NCI-H1417 (cell line): ENCODE measurements at regions not wholly inside any gene's neighbourhood (a gene's known extent, or its start where the extent isn't known, plus 50 kb on each side); places are given as distances from the start of the nearest gene placed in this dataset.

ENCODE experiments used
- DNase-seq, 3 experiments: peaks; one replicate each; lab custom pipeline; 2025; lab: John Stamatoyannopoulos, UW

- no peak for DNase-seq
Observed at GRCh38 chr2:153005071-153005730, 286.8 kb downstream of the ARL6IP6 start.

DNA sequence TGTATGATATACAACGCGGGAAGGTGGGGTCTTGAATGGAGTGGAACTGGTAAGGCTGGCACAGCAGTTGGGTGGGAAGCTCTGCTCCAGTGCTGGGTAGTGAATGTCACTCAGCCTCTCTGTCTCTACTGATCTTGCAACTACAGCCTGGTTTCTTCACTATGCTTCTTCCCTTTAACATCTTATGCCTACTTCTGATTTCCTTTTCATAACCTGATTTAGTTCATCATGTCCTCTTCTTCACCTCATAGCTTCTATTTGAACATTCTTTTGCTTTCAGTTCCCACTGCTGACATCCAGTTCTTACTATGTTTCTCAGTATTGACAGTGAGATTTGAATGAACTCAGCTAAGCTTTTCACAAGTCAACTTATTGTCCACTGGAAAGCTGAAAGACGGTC lies 286.2 kb downstream of the ARL6IP6 start:
- DNase-seq, result no peak

GRCh38 chr2:152974146-152974545 lies 255.7 kb downstream of the ARL6IP6 start:
- DNase-seq, result no peak

GRCh38 chr2:152971685-152972084 lies 253.3 kb downstream of the ARL6IP6 start:
- no peak for DNase-seq

DNA sequence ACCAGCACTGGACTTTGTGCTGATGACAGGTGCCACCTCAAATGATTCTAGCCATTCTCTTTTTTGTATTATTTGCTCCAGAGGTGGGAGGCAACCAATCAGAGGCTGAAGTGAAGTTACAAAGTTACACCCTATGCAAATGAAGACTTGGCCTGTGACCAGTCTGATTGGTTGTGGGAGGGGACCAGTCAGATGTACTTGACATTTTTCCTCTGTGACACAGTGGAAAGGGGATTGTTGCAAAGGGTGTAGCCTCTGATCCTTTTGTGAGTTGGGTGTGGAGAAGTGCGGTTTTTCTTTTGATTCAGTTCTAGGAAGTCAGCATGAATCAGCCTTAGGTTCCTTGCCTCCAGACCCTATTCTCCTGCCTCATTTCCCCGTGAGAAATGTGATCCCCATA lies 244.0 kb downstream of the ARL6IP6 start:
- DNase-seq, result no peak

DNA sequence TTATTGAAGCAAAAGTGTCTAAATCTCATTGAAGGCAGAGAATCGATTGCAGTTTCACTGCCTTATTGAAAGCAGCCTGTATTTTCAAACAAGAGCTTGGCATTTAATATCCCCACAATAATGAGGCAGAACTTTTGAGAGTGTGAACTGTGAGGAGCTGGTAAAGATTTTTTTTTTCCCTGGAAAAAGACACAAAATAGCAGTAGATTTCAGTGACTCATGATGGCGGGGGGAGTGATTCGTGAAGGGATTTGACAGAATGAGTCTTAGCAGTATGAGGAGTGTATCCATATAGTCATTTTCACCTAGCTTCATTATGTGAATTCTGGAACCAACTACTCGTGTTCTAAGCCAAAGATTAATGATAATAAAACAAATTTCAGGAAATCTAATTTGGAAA lies 242.9 kb downstream of the ARL6IP6 start:
- no peak for DNase-seq

DNA sequence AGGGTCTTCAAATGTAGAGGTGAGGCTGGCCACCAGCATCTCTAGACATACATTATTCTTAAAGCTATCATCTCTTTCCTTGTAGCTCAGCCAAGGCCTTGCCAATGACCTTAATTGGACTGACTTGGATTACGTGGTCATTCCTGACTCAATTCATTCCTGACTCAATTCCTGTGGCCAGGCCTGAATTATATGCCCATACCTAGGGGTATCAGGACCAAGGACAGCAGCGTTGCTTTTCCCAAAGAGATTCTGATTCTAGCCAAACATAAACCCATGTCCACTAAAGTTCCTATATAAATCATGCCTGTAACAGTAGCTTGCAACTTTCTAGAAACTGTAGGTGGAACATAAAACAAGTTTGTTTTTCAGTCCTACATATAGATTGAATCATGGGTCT lies 231.7 kb downstream of the ARL6IP6 start:
- no peak for DNase-seq

- DNase-seq, result no peak
Observed at GRCh38 chr2:152944099-152944498, 225.7 kb downstream of the ARL6IP6 start.

DNA sequence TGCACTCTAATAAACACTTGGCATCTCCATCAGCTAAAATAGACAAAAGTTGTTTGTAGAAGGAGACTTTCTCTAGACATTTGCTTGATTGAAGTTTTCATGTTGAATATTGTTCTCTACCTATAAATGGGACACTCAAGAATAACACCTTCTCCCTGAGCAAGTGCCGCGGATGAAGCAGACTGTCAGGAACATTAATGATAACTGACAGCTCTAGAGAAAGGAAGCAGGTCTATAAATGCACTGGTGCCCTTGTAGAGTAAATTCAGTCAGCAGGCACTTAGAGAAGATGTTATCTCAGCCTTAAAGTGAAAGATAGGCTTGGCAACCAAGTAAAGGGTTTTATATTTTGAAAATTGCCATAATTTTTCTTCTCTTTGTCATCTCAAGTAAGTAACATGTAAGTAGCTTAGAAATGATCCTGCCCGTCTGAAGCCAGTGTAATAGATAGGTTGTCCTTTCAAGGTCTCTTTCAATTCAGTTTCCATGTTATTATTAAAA lies 224.6 kb downstream of the ARL6IP6 start:
- no peak for DNase-seq

DNA sequence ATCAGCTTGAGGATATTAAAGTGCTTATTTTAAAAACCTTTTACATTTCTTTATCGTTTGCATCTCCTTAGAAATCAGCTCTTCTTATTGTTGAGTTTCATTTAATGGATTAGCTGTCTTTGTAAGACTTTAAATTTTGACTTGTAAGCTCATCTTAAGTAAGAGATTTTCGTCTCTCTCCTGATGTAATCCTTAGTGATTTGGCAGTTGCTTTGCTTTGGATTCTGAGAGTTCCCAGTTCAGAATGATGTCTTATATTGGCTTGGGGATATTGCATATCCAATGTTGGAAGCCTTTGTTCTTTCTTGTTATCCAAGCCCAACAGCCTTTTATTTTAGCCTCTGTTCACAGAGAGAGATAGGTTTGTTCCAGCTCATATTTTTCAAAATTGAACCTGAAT lies 212.1 kb downstream of the ARL6IP6 start:
- DNase-seq, result no peak

- no peak for DNase-seq
Observed at GRCh38 chr2:152929628-152930027, 211.2 kb downstream of the ARL6IP6 start.

DNA sequence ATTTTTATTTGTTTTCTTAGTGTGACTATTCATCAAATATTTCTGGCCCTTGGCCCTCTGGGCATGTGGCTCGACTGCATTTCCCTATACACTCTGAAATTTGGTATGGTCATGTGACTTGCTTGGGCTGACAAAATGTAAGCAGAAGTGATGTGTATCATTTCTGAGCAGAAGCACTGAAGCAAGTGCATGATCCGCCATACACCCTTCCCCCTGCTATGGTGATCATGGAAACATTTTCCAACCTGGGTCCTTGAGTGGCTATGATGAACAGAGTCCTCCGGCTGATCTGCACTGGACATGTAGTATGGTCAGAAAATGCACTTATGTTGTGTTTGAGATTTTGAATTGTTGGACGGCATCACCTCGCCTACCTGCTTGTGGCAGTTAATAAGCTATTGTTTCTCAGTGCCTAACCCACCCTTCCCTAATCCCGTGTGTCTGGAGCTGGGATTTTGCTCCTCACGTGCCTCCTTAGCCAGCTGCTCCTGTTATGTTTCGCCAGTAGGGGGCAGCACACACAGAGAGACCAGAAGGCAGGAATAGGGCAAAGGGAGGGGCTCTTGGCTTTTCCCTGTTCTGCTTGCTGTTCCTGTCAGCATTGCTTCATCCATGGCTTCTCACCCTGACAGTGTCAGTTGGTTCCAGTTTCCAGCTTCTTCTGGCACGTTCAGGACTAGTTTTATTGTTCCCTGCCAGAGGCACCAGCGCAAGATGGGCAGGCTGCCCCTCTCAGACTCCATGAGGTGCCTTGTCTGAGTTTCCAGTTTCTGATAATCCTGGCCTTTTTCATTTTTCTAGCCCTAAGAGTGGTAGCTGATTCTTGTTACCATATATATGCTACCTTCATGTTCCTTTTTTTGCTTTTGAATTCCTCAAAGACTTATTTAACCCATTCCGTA lies 207.4 kb downstream of the ARL6IP6 start:
- DNase-seq, result peak; percentile 49 to 85 (median 49)

DNA sequence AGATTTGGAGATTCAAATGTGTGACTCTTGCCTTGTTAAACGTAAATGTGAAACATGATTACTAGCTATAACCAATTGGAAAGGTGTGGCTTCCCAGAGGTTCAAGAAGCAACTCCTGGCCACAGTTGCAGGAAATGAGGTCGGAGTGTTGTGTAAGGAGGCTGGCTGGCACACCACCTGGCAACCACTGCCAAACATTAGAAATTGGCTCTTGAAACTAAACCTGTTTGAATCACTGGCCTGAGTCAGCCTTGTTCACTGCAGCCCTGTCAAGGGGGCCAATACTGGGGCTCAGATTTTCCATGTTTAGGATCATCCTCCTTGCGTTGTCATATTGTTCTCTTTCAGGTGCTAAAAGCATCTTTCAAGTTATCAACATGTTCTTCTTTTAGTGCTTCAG lies 206.3 kb downstream of the ARL6IP6 start:
- DNase-seq, result peak in 1 of 3 experiments; percentile 21

DNA sequence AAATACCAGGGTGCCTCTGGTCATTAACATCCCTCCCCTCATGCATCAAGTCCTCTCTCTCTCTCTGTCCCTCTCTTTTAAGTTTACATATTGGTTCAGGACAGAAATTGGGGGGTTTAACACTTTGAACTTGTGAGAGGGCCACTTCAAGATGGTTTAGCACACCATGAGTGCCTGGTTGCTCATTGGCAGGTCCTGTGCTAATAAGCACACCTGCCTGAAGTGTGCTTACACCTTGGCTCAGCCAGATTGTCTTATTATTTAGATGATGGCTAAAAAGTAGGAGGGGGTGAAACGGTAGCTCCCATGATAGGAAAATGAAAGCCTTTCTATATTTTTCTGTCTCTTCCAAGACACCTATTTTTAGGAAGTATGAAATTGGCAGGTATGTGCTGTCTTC lies 205.8 kb downstream of the ARL6IP6 start:
- no peak for DNase-seq

- no peak for DNase-seq
Observed at GRCh38 chr2:152920846-152921245, 202.4 kb downstream of the ARL6IP6 start.

- DNase-seq, result no peak
Observed at GRCh38 chr2:152910970-152911369, 192.6 kb downstream of the ARL6IP6 start.

- no peak for DNase-seq
Observed at GRCh38 chr2:152907046-152907445, 188.6 kb downstream of the ARL6IP6 start.

GRCh38 chr2:152894051-152894450 lies 175.6 kb downstream of the ARL6IP6 start:
- DNase-seq, result peak in 1 of 3 experiments; percentile 9

DNA sequence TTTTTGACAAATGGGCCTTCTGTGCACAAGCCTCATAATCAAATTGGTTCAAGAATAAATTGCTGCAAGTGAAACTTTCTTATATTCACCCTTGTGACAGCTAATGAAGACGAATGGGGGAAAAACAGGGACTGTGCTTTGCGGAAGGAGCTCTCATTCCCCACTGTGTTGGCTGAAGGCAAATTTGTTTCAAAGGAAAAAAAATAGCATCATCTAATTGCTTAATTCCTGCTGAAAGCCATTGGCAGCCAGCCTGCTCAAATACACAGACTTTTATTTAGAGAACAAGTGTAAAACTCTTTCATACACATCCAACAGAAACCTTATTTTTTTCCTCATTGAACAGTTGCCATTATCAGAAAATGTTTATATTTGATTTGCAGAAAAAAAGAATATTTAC lies 172.3 kb downstream of the ARL6IP6 start:
- peak in 2 of 3 experiments; percentile 17 to 65 for DNase-seq

GRCh38 chr2:152883951-152884487 lies 165.6 kb downstream of the ARL6IP6 start:
- DNase-seq, result no peak

DNA sequence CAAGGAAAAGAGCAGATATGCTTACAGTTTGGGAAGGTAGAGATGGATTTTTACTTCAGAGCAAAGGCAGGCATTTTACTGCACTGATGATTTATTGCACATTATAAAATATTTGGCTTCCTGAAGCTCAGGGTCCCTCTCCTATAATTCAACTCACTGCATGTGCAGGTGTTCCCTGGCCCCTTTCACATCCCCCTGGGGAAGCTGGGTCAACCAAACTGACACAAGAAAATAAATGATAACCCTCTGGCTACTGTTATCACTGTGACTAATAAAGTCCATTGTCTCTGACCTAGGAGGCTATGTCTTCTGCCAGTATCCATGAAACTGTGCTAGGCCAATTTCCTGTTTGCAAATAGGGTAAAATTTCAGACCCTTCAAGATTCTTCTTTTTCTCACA lies 163.1 kb downstream of the ARL6IP6 start:
- no peak for DNase-seq

DNA sequence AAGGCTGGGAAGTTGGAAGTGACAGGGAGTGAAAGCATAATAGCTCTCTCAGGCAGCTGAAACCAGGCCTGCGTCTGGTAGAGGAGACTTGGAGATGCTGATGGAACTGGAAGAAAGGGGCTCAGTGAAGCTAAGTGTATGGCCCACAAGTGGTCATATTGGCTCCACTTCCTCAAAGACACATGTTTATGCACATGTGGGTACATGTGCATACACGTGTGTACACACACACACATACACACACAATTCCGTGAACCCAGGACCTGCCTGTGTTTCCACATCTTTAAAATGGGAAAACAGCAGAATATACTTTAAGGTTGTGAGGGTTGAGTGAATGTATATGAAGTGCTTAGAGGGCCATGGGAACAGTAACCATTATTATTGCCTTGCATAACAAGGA lies 160.9 kb downstream of the ARL6IP6 start:
- no peak for DNase-seq
